PFSK-1 (cell line): ENCODE measurements at regions not wholly inside any gene's neighbourhood (a gene's known extent, or its start where the extent isn't known, plus 50 kb on each side); places are given as distances from the start of the nearest gene placed in this dataset.

Source experiments
- POLR2AphosphoS5 ChIP-seq: IDR thresholded peaks from 2 replicates; pipeline ENCODE4 v1.6.1; 2012; ENCODE audit warnings: low read depth, mild to moderate bottlenecking, control low read depth, low read length, moderate library complexity
- TAF1 ChIP-seq: IDR thresholded peaks from 2 replicates; pipeline ENCODE4 v1.6.1; 2012; ENCODE audit warnings: low read length, control low read depth, borderline replicate concordance; ENCODE audit not compliant: insufficient read depth
- TF ChIP-seq, protein P1 (sequence below), 2 experiments: IDR thresholded peaks; 2 replicates each; pipeline versions ENCODE4 v1.6.1 to v1.8.0; 2011 to 2012; ENCODE audit warnings: low read depth in 2 of 2, low read length in 2 of 2, control low read depth in 1 of 2, inconsistent platforms in 1 of 2, mild to moderate bottlenecking in 1 of 2, moderate library complexity in 1 of 2; ENCODE audit not compliant: insufficient read depth in 1 of 2

DNA sequence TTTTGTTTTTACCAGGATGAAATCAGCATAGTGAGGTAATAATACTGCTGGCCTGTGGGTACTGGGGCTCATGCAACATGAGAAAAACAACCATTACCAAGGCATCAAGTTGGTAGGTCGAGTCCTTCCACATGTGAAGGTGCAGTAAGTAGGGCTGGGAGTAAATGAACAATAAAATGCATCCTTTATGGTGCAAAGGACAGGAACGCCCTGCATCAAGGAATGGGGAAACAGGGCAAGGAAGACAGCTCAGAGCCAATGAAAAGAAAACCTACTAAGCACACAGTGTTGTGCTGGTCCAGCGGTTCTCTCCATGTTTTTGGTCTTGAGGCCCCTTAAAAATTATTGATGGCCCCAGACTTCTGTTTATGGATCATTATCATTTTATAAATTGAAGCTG lies 168.5 kb upstream of the TPM1 start:
- TF ChIP-seq POLR2AphosphoS5, result no peak
- TF ChIP-seq TAF1, result no peak
- TF ChIP-seq, protein P1, sequence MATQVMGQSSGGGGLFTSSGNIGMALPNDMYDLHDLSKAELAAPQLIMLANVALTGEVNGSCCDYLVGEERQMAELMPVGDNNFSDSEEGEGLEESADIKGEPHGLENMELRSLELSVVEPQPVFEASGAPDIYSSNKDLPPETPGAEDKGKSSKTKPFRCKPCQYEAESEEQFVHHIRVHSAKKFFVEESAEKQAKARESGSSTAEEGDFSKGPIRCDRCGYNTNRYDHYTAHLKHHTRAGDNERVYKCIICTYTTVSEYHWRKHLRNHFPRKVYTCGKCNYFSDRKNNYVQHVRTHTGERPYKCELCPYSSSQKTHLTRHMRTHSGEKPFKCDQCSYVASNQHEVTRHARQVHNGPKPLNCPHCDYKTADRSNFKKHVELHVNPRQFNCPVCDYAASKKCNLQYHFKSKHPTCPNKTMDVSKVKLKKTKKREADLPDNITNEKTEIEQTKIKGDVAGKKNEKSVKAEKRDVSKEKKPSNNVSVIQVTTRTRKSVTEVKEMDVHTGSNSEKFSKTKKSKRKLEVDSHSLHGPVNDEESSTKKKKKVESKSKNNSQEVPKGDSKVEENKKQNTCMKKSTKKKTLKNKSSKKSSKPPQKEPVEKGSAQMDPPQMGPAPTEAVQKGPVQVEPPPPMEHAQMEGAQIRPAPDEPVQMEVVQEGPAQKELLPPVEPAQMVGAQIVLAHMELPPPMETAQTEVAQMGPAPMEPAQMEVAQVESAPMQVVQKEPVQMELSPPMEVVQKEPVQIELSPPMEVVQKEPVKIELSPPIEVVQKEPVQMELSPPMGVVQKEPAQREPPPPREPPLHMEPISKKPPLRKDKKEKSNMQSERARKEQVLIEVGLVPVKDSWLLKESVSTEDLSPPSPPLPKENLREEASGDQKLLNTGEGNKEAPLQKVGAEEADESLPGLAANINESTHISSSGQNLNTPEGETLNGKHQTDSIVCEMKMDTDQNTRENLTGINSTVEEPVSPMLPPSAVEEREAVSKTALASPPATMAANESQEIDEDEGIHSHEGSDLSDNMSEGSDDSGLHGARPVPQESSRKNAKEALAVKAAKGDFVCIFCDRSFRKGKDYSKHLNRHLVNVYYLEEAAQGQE (IDR thresholded peaks at IDR 0.05; ENCODE audit: insufficient read depth in 1 of 2, low read depth in 2 of 2, low read length in 2 of 2), result no peak
